ENCODE measurements at regions not wholly inside any gene's neighbourhood (a gene's known extent, or its start where the extent isn't known, plus 50 kb on each side); places are given as distances from the start of the nearest gene placed in this dataset.

- Histone ChIP-seq H3K27ac (no peak overlapping the region), H3K9me3 (no peaks in the 10 kb centered on the region), H3K4me2 (no peak overlapping the region), H3K4me3 (no peak overlapping the region), H3K4me1 (0 out of 3 replicates have a peak, but pooled peaks cover 8% of the 10 kb centered on the region)
- POLR2A ChIA-PET: no interaction called here
- FAIRE-seq (no peak), DNase-seq (ENCODE audit: low read depth in 1 of 2, low spot score in 1 of 2) (peak in 1 of 2 experiments; percentile 7), ATAC-seq (peak in 1 of 2 experiments; percentile 35; a peak in 2 of 6 replicates)
- WGBS (ENCODE audit: missing lambda C conversion rate): 51% methylated on average over 3 of the region's 3 CpGs
- TF ChIP-seq CBX8 (IDR thresholded peaks at IDR 0.05): no peak
- TF ChIP-seq CTCF (IDR thresholded peaks at IDR 0.05): no peak
- TF ChIP-seq CEBPB (IDR thresholded peaks at IDR 0.05): no peak
- TF ChIP-seq SREBF2 (IDR thresholded peaks at IDR 0.05): no peak
- TF ChIP-seq MAFK (IDR thresholded peaks at IDR 0.05; ENCODE audit: partially characterized antibody): no peak
- no peak for TF ChIP-seq MAZ (IDR thresholded peaks at IDR 0.05; ENCODE audit: borderline replicate concordance, low read depth, low read length)
- no peak for TF ChIP-seq CHD2 (IDR thresholded peaks at IDR 0.05; ENCODE audit: low read length, partially characterized antibody)
- no peak for TF ChIP-seq PHF8 (IDR thresholded peaks at IDR 0.05; ENCODE audit: borderline replicate concordance, low read depth)
- TF ChIP-seq RARB (CRISPR knock-in tag; IDR thresholded peaks at IDR 0.05): no peak
- no peak for TF ChIP-seq HEYL (CRISPR knock-in tag; IDR thresholded peaks at IDR 0.05)
- CTCF ChIA-PET: no interaction called here
These were observed 265.1 kb downstream of the SH3BP4 start for GRCh38 chr2:235216901-235217300.

GRCh38 chr2:235217846-235218245 is 266.0 kb downstream of the SH3BP4 start:
- 93% methylated on average over 5 of the region's 5 CpGs for WGBS (ENCODE audit: missing lambda C conversion rate)
- Histone ChIP-seq H3K4me1 (0 out of 3 replicates have a peak, but pooled peaks cover 8% of the 10 kb centered on the region), H3K27ac (no peak overlapping the region), H3K4me2 (no peak overlapping the region), H3K4me3 (no peak overlapping the region), H3K9me3 (no peaks in the 10 kb centered on the region)
- ATAC-seq (no peak), FAIRE-seq (no peak), DNase-seq (ENCODE audit: low read depth in 1 of 2, low spot score in 1 of 2) (no peak)
- POLR2A ChIA-PET: no interaction called here
- CTCF ChIA-PET: interaction anchor here (1.0 to 1.4 kb wide), 2 partner anchors 334 to 529 kb away, joined by 3 read pairs; no protein-coding TSS in a partner anchor
- no peak for TF ChIP-seq CHD4 (IDR thresholded peaks at IDR 0.05; ENCODE audit: borderline replicate concordance)
- TF ChIP-seq RNF2 (IDR thresholded peaks at IDR 0.05; ENCODE audit: borderline replicate concordance, low read depth): no peak
- TF ChIP-seq TFCP2L1 (CRISPR knock-in tag; IDR thresholded peaks at IDR 0.05): no peak
- TF ChIP-seq ZC3H11A (IDR thresholded peaks at IDR 0.05): no peak

- no peak overlapping the region for H3K4me2 ChIP-seq
- 0 out of 3 replicates have a peak, but pooled peaks cover 8% of the 10 kb centered on the region for H3K4me1 ChIP-seq
- 91% methylated on average over 10 of the region's 10 CpGs for WGBS (ENCODE audit: missing lambda C conversion rate)
- TF ChIP-seq ELK1 (IDR thresholded peaks at IDR 0.05; ENCODE audit: low read depth, low read length): no peak
- TF ChIP-seq USF2 (IDR thresholded peaks at IDR 0.05): no peak
- TF ChIP-seq FOXS1 (CRISPR knock-in tag; IDR thresholded peaks at IDR 0.05): no peak
- TF ChIP-seq NPAS2 (CRISPR knock-in tag; IDR thresholded peaks at IDR 0.05; ENCODE audit: borderline replicate concordance): no peak
- TF ChIP-seq POLR2A (IDR thresholded peaks at IDR 0.05; ENCODE audit: low read length): no peak
- TF ChIP-seq FOSL2 (IDR thresholded peaks at IDR 0.05): no peak
- TF ChIP-seq FOSL2 (CRISPR knock-in tag; IDR thresholded peaks at IDR 0.05): no peak
- no peak for TF ChIP-seq BHLHE40 (IDR thresholded peaks at IDR 0.05; ENCODE audit: low read depth, low read length)
- no peak for TF ChIP-seq CBX2 (IDR thresholded peaks at IDR 0.05; ENCODE audit: borderline replicate concordance, low read depth)
- TF ChIP-seq MYC (IDR thresholded peaks at IDR 0.05; ENCODE audit: borderline replicate concordance, low read length): no peak
- TF ChIP-seq JUN (IDR thresholded peaks at IDR 0.05): no peak
- no peak for TF ChIP-seq CEBPB (IDR thresholded peaks at IDR 0.05)
- no peak for TF ChIP-seq RARB (CRISPR knock-in tag; IDR thresholded peaks at IDR 0.05)
- TF ChIP-seq MAZ (IDR thresholded peaks at IDR 0.05; ENCODE audit: borderline replicate concordance, low read depth, low read length): no peak
- TF ChIP-seq ZNF302 (CRISPR knock-in tag; IDR thresholded peaks at IDR 0.05): no peak
- no peak for TF ChIP-seq HES2 (IDR thresholded peaks at IDR 0.05)
- CTCF ChIA-PET: interaction anchor here (1.0 to 1.4 kb wide), 2 partner anchors 333 to 528 kb away, joined by 3 read pairs; no protein-coding TSS in a partner anchor
- ATAC-seq: no peak
- no peak overlapping the region for H3K27ac ChIP-seq
- no peaks in the 10 kb centered on the region for H3K9me3 ChIP-seq
- no peak for FAIRE-seq
- H3K4me3 ChIP-seq: no peak overlapping the region
- POLR2A ChIA-PET: no interaction called here
- DNase-seq (ENCODE audit: low read depth in 1 of 2, low spot score in 1 of 2): no peak
These were observed 266.7 kb downstream of the SH3BP4 start for GRCh38 chr2:235218486-235218907.
